ENCODE measurements at regions not wholly inside any gene's neighbourhood (a gene's known extent, or its start where the extent isn't known, plus 50 kb on each side); places are given as distances from the start of the nearest gene placed in this dataset.

- no peaks in the 10 kb centered on the region for H3K4me1 Mint-ChIP-seq
- Histone ChIP-seq H3K4me3 (no peak overlapping the region), H3K27me3 (ENCODE audit: insufficient read depth) (no peaks in the 10 kb centered on the region), H3K36me3 (ENCODE audit: insufficient read depth) (no peaks in the 10 kb centered on the region), H3K79me2 (replicated peaks; ENCODE audit: insufficient read depth) (no peaks in the 10 kb centered on the region), H3K9me2 (ENCODE audit: insufficient read depth) (no peaks in the 10 kb centered on the region), H4K20me1 (replicated peaks; ENCODE audit: insufficient read depth) (no peaks in the 10 kb centered on the region), H3K4me1 (ENCODE audit: insufficient read depth) (no peaks in the 10 kb centered on the region), H3F3A (replicated peaks; ENCODE audit: low read depth) (no peaks in the 10 kb centered on the region), H2AFZ (no peak overlapping the region), H3K27ac (ENCODE audit: low read depth) (no peak overlapping the region), H3K4me2 (no peak overlapping the region)
- ATAC-seq (no peak), DNase-seq (ENCODE audit: low spot score) (no peak)
- H3K36me3 Mint-ChIP-seq (ENCODE audit: low read depth) = no peaks in the 10 kb centered on the region
- TF ChIP-seq JUNB (IDR thresholded peaks at IDR 0.05; ENCODE audit: unreplicated experiment) (no peak), EZH2 (IDR thresholded peaks at IDR 0.05; ENCODE audit: low read depth, unreplicated experiment) (no peak), STAT1 (IDR thresholded peaks at IDR 0.05; ENCODE audit: unreplicated experiment) (no peak), ZNF462 (CRISPR knock-in tag; IDR thresholded peaks at IDR 0.05) (no peak), POLR2AphosphoS5 (IDR thresholded peaks at IDR 0.05; ENCODE audit: low read depth) (no peak), CTCF (conservative IDR thresholded peaks at IDR 0.05; ENCODE audit: low read depth in 2 of 2) (no peak), NANOG (IDR thresholded peaks at IDR 0.05; ENCODE audit: borderline replicate concordance) (no peak), ZNF331 (CRISPR knock-in tag; IDR thresholded peaks at IDR 0.05; ENCODE audit: low read depth) (no peak), ZNF114 (CRISPR knock-in tag; IDR thresholded peaks at IDR 0.05) (no peak), CREB1 (CRISPR knock-in tag; IDR thresholded peaks at IDR 0.05; ENCODE audit: low read depth) (no peak), REST (IDR thresholded peaks at IDR 0.05; ENCODE audit: unreplicated experiment) (no peak), ETS1 (IDR thresholded peaks at IDR 0.05) (no peak), EZH2phosphoT487 (IDR thresholded peaks at IDR 0.05; ENCODE audit: unreplicated experiment) (no peak)
- H3K27ac Mint-ChIP-seq = no peak overlapping the region
- H3K4me3 Mint-ChIP-seq = no peak overlapping the region
- no peaks in the 10 kb centered on the region for H3K27me3 Mint-ChIP-seq (ENCODE audit: insufficient read depth, low read depth, poor library complexity)
- no peaks in the 10 kb centered on the region for H3K9me3 Mint-ChIP-seq
Observed at GRCh38 chr2:13252615-13253014, 535.9 kb downstream of the TRIB2 start.
